ENCODE measurements at regions not wholly inside any gene's neighbourhood (a gene's known extent, or its start where the extent isn't known, plus 50 kb on each side); places are given as distances from the start of the nearest gene placed in this dataset.
A peak's percentile ranks its signal among the peaks of the same experiment; 100 is the strongest.

GRCh38 chr2:13040043-13040442, 323.3 kb downstream of the TRIB2 start:
- peaks cover 0 to 5% of the 10 kb centered on the region in 2 donors for H3K9me3 ChIP-seq
- no peaks in the 10 kb centered on the region for H3K36me3 ChIP-seq
- no peaks in the 10 kb centered on the region for H3K4me1 ChIP-seq
- H3K27ac ChIP-seq = no peak overlapping the region
- no peak for DNase-seq (ENCODE audit: low spot score in 2 of 2)
- TF ChIP-seq CTCF (IDR thresholded peaks at IDR 0.05) = no peak
- H3K27me3 ChIP-seq = no peaks in the 10 kb centered on the region
- no peak overlapping the region for H3K4me3 ChIP-seq
- intact Hi-C loops (cut with DNase I) = no loop called here

GRCh38 chr2:13046557-13047165, 329.9 kb downstream of the TRIB2 start:
- Histone ChIP-seq H3K4me3 (no peak overlapping the region), H3K4me1 (no peaks in the 10 kb centered on the region), H3K9me3 (peaks cover 0 to 4% of the 10 kb centered on the region in 2 donors), H3K27me3 (no peaks in the 10 kb centered on the region), H3K27ac (no peak overlapping the region), H3K36me3 (no peaks in the 10 kb centered on the region)
- DNase-seq (ENCODE audit: low spot score in 2 of 2) = no peak
- intact Hi-C loops (cut with DNase I) = no loop called here
- peak in 1 of 3 experiments; percentile 15 for TF ChIP-seq CTCF (IDR thresholded peaks at IDR 0.05)

GRCh38 chr2:13050764-13051163, 334.0 kb downstream of the TRIB2 start:
- H3K9me3 ChIP-seq = no peaks in the 10 kb centered on the region
- H3K27me3 ChIP-seq = no peaks in the 10 kb centered on the region
- TF ChIP-seq CTCF (IDR thresholded peaks at IDR 0.05) = no peak
- H3K4me3 ChIP-seq = no peak overlapping the region
- no peak for DNase-seq (ENCODE audit: low spot score in 2 of 2)
- no peaks in the 10 kb centered on the region for H3K4me1 ChIP-seq
- intact Hi-C loops (cut with DNase I) = no loop called here
- H3K27ac ChIP-seq = no peak overlapping the region
- H3K36me3 ChIP-seq = no peaks in the 10 kb centered on the region

GRCh38 chr2:13052547-13052946, 335.8 kb downstream of the TRIB2 start:
- Histone ChIP-seq H3K9me3 (no peaks in the 10 kb centered on the region), H3K36me3 (no peaks in the 10 kb centered on the region), H3K4me1 (no peaks in the 10 kb centered on the region), H3K27me3 (no peaks in the 10 kb centered on the region), H3K4me3 (no peak overlapping the region), H3K27ac (no peak overlapping the region)
- no peak for DNase-seq (ENCODE audit: low spot score in 2 of 2)
- no peak for TF ChIP-seq CTCF (IDR thresholded peaks at IDR 0.05)
- intact Hi-C loops (cut with DNase I) = no loop called here

- H3K27me3 ChIP-seq = no peaks in the 10 kb centered on the region
- intact Hi-C loops (cut with DNase I) = no loop called here
- H3K4me3 ChIP-seq = no peak overlapping the region
- H3K9me3 ChIP-seq = no peaks in the 10 kb centered on the region
- no peaks in the 10 kb centered on the region for H3K4me1 ChIP-seq
- DNase-seq (ENCODE audit: low spot score in 2 of 2) = no peak
- H3K27ac ChIP-seq = no peak overlapping the region
- H3K36me3 ChIP-seq = no peaks in the 10 kb centered on the region
- peak in 1 of 3 experiments; percentile 26 for TF ChIP-seq CTCF (IDR thresholded peaks at IDR 0.05)
These were observed 339.6 kb downstream of the TRIB2 start for GRCh38 chr2:13056259-13056843.
